NOMO-1 treated with dmso at 0.1 percent for 144 hours (cell line): ENCODE measurements at regions not wholly inside any gene's neighbourhood (a gene's known extent, or its start where the extent isn't known, plus 50 kb on each side); places are given as distances from the start of the nearest gene placed in this dataset.

ENCODE experiments used
- DNase-seq: peaks from one replicate; lab custom pipeline; 2025; ENCODE audit not compliant: unreplicated experiment; lab: John Stamatoyannopoulos, UW

- DNase-seq = no peak
Observed at GRCh38 chr1:168913711-168914463, 184.9 kb upstream of the DPT start.

GRCh38 chr1:168917309-168917708 is 188.3 kb upstream of the DPT start:
- DNase-seq = no peak

GRCh38 chr1:168917796-168918195 is 188.7 kb upstream of the ATP1B1 start:
- no peak for DNase-seq

- DNase-seq = no peak
Observed at GRCh38 chr1:168918860-168919741, 187.4 kb upstream of the ATP1B1 start.

- no peak for DNase-seq
Observed at GRCh38 chr1:168920456-168921094, 185.9 kb upstream of the ATP1B1 start.

GRCh38 chr1:168921629-168922028 is 184.9 kb upstream of the ATP1B1 start:
- no peak for DNase-seq

- no peak for DNase-seq
Observed at GRCh38 chr1:168923521-168924136, 182.9 kb upstream of the ATP1B1 start.

- no peak for DNase-seq
Observed at GRCh38 chr1:168924976-168925375, 181.5 kb upstream of the ATP1B1 start.

- no peak for DNase-seq
Observed at GRCh38 chr1:168926236-168926635, 180.3 kb upstream of the ATP1B1 start.

GRCh38 chr1:168932539-168932938 is 174.0 kb upstream of the ATP1B1 start:
- no peak for DNase-seq

GRCh38 chr1:168933141-168933805 is 173.2 kb upstream of the ATP1B1 start:
- DNase-seq = no peak

GRCh38 chr1:168939110-168939946 is 167.2 kb upstream of the ATP1B1 start:
- no peak for DNase-seq

GRCh38 chr1:168939947-168940223 is 166.6 kb upstream of the ATP1B1 start:
- no peak for DNase-seq

- no peak for DNase-seq
Observed at GRCh38 chr1:168941640-168942039, 164.8 kb upstream of the ATP1B1 start.

- no peak for DNase-seq
Observed at GRCh38 chr1:168942165-168942564, 164.3 kb upstream of the ATP1B1 start.

- no peak for DNase-seq
Observed at GRCh38 chr1:168945870-168946269, 160.6 kb upstream of the ATP1B1 start.

- DNase-seq = no peak
Observed at GRCh38 chr1:168947041-168947440, 159.4 kb upstream of the ATP1B1 start.

- DNase-seq = no peak
Observed at GRCh38 chr1:168949672-168950071, 156.8 kb upstream of the ATP1B1 start.

- no peak for DNase-seq
Observed at GRCh38 chr1:168957818-168958217, 148.7 kb upstream of the ATP1B1 start.
